ENCODE measurements at regions not wholly inside any gene's neighbourhood (a gene's known extent, or its start where the extent isn't known, plus 50 kb on each side); places are given as distances from the start of the nearest gene placed in this dataset.
A peak's percentile ranks its signal among the peaks of the same experiment; 100 is the strongest.
"Not testable (repeated sequence)": the region's sequence is repeated elsewhere in the genome, so short reads cannot be mapped to it uniquely, and the experiment has no call there.

DNA sequence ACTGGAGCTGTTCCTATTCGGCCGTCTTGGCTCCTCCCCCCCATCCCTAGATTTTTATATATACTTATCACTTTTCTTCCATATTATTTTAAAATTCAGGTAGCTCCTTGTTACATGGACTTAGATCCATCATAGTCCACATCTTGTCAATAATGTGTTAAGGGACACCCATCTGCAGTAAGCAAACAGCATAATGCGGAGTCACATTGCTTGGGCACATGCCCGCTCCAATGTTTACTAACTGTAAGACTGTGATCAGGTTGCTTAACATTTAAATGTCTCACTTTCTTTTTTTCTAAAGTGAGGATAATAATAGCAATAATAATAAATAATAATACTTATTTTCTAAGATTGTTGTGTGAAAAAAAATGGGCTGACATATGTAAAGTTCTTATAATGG, 303.2 kb upstream of the SOX14 start:
- DNase-seq: no peak

DNA sequence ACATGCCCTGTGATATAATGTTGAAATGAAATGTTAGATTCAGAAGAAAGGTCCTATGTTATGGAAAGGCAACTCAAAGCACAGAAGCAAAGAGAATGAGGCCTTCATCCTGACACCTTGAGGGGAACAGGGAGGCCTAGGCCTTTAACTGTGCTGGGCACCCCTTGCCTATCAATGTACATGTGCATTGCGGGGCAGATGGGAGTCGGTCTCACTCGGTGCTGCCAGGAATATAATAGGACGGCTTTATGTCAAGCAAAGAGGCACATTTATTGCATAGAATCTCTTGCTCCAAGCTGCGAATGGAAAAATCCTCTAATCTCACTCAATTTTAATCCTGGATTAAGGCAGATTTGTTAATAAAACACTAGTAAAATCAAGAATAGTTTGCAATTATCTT, 301.0 kb upstream of the SOX14 start:
- DNase-seq: no peak

DNA sequence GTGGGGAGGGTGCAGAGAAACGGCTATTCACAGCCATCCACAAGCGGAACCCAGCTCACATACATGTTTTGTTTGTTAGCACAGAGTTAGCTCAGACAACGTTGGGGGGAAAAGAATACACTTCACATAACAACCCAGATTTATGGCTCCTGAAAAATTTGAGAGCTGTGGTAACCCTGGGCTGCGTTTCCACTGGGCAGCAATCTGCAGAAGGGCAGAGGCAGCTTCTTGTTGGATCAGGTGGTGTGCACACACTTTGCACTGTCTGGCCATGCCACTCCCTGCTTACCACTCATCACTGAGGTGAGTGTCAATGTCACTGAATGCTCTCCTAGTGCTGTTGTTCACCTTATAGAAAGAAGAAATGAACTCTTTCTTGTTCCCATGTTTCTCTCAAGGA, 299.8 kb upstream of the SOX14 start:
- DNase-seq: no peak

DNA sequence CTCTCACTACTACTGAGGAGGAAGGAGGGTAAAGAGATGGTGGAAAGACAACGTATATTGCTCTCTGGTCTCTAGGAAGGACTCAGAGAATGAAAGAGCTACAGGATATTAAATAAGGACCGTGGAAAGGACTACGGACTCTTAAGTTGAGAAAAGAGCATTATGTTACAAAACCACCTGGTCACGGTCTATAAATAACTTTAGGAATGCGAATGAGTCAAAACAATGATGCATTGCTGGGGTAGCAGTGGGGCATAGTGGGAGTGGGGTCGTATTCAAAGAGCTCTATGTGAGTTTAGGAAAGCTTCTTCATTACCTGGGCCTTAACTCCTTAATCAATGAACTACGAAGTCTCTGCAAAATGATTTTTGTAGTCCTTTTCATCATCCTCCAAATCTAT, 295.7 kb upstream of the SOX14 start:
- DNase-seq: peak; percentile 4

DNA sequence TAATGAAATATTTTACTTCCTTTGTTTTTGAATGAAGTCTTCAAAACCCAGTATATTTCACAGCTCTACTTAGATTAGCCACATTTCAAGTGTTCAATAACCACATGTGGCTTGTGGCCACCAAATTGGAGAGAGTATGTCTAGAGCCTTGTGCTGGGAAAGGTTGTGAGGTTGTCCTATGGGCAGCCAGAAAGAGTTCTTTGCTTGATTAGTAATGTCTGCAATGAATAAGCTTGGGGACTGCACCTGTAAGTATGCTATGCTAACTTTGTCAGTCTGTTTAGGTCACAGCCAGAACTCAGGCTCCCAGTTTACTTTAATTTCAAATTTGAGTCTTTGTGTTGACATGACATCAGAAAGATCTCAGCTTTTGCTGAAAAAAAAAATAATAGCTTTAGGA, 294.9 kb upstream of the SOX14 start:
- no peak for DNase-seq

DNA sequence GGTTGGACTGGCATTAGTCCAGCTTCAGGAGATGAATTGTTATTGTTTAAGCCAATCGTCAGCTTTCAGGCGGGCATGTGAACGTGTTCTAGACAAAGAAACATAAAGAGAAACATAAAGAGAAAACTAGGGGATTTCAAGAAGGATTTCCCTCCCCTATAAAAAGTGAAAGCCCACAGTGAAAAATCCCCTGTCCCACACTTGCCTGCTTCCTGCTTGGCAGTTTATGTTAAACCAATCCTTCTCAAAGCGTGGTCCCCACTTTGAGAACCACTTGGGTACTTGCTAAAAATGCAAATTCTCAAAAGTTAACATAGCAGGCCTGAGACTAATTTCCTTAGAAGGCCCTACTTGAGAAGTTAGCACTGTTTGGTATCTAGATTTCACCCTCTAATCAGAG, 293.0 kb upstream of the SOX14 start:
- DNase-seq: no peak

DNA sequence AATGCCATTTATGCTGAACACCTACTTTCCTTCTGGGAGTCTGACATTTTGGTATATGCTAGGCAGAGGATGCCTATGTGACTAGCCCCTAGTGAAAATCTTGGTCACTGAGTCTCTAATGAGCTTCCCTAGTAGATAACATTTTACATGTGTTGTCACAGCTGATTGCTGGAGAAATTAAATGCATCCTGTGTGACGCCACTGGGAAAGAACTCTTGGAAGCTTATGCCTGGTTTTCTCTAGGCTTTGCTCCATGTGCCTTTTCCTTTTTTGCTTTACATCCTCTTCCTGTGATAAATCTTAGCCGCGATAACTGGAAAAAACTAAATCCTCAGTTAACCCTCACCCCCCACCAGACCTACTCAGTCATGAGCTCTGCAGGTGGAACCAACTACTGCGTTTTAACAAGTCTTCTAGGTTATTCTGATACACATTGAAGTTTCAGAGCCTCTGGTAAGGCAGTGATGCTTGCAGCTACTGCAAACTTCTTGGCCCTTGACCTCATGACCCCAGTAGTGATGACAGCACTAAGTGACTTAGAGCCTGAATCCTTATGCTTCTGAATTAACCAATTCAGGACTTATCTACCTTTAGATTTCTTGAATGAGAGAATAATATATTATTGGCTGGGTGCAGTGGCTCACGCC, 292.4 kb upstream of the SOX14 start:
- DNase-seq: no peak

DNA sequence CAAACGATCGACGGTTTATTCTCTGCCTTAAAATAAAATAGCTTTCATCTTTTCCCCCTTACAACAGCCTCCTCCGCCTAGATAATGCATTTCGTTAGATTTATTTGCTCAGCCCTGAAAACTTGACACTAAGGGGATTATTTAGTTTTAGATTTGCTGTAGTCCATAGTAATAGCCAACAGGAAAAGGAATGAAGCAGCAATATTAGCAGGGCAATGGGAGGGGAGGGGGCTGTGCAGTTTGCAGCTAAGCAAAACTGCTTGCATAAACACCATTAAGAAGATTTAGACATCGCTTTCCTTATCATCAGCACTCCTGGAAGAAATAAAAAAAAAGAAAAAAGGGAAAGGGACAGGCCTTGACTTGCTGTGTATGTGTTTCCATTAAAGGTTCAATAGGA, 286.5 kb upstream of the SOX14 start:
- no peak for DNase-seq

DNA sequence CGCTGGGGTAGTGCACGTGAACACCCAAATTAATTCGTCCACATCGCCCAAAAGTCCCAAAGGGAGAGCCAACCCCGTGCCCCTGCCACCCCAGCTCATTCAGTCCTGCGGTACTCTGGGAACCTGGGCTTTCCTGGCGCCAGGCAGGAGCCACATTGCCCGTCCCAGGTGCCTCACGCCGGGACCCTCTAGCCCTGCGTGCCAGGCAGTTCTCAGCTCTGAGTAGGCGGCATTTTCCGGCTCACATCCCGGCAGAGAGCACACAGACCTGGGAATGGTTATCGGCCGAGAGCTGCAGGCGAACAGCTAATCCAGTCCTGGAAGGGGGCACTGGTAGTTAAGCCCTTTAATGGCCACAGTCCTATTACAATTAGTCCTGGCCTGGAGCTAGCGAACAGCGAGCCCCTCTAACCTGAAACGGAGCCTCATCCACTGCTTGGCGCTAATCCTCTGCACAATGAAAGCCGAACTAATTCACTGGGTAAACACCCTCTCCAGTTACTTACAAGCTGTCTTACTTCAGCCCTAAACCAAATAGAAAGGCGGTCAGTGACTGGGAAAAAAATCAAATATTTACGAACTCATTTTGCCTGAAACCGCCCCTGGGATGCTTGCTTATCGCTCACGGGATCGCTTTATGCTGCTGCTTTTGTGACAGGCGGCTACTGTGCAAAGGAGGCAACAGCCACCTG, 254.6 kb upstream of the SOX14 start:
- no peak for DNase-seq

DNA sequence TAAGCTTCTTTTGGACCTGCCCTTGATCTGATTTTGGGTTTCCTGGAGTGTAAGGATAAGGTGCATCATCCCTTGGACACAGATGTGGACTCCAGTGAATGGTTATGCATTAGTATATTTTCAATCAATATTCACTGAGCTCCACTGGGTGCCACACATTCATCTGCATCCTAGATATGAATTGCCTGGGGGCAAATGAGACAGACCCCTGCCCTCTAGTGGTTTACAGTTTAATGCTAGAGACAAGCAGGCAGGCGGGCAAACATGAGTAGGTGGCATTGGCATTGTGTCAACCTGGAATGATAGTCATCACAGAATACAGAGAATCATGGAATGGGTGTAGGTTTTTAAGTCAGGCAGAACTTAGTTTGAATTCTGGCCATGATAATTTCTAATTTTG, 252.5 kb upstream of the SOX14 start:
- no peak for DNase-seq

DNA sequence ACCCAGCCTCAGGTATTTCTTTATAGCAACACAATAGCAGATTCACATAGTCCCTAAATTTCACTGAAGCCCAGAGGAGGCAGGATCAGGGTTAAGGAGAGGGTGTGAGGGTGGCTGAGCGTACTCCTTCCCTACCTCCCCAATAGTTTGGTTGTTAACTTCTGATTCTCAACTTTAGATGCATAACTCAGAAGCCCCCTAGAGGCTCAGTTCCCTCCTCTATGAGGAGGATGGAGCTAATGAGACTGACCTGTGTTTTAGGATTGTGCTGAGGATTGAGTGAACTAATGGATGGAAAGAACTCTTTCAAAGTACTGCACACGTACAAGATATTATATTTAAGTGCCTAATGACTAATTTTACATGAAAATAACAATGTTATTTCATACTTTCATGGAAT, 249.3 kb upstream of the SOX14 start:
- DNase-seq: no peak

DNA sequence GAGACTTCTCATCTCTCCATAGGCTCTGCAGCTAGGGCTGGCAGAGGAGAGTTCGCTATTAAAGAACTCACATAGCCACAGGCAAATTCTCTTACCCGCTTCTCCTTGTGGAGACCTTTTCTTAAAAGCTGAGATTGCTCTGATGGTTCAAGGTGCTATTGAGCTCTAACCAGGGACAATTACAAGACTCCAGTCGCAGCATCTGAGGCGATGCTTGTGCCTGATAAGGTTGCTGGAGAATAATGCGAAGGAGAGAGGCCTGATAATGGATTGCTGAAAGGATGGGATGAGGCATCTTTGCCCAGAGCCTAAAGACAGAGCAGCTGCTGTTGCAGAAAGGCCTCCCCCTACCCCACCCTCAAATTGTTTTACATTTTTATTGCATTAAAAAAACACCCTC, 244.5 kb upstream of the SOX14 start:
- no peak for DNase-seq

DNA sequence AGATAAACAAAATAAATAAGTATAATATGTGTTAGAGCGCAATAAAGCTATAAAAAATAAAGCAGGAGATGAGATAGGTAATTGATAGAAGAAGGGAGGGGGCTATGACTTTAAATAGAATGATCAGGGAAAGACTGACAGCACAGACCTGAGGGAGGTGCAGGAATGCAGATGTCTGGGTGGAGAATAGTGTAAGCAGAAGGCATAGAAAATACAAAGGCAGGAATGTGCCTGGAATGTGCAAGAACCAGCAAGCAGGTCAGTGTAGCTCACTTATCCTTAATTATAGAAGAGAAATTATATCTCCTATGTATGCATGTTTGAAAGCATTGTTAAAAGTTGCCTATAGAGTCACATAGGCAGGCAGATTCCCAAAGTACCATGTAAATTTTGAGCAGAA, 239.4 kb upstream of the SOX14 start:
- DNase-seq: no peak

DNA sequence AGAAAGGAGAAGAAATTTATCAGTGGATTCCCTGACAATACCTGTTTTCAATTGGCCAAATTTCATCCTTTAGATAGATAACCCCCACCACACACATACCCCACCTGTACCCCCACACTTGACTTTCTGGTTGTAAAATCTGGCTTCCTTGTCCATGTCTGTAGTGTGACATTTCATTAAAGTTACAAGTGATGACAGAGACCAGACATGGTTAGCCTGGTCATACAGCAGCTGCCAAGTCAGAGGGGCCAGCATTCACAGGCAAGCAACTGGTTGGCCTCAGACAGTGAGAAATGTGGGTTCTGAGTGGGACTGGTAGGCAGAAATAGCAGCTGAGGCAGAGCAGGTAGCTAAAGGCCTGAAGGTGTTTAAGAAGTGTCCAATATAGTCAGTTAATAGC, 238.6 kb upstream of the SOX14 start:
- DNase-seq: no peak

DNA sequence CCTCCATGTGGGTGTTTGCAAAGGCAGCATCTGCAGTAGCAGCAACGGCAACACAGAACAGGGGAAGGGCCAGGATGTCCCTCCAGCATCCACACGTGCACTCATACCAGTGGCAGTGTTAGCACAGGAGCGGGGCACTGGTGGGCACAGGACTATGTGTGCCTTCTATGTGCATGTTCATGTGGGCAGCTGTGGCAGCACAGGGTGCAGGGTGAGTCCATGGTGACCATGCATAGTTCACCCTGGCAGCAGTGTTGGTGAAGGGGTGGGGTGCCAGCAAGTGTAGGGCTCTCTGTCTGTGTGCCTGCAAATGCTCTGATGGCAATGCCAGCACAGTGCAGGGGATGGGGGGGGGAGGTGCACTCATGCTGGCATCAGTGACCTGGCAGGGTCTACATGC, 222.1 kb upstream of the SOX14 start:
- no peak for DNase-seq

DNA sequence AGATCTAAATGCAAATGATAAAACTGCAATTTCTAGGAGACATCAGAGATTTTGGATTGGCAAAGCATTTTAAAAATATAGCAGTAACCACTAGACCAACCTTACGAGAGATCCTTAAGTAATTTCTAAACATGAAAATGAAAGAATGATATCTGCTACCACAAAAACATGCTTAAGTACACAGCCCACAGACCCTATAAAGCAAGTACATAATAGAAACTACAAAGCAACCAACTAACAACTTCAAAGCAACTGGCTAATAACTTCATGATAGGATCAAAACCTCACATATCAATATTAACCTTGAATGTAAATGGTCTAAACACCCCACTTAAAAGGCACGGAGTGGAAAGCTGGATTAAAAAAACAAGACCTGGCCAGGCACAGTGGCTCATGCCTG, 209.9 kb upstream of the SOX14 start:
- no peak for DNase-seq

DNA sequence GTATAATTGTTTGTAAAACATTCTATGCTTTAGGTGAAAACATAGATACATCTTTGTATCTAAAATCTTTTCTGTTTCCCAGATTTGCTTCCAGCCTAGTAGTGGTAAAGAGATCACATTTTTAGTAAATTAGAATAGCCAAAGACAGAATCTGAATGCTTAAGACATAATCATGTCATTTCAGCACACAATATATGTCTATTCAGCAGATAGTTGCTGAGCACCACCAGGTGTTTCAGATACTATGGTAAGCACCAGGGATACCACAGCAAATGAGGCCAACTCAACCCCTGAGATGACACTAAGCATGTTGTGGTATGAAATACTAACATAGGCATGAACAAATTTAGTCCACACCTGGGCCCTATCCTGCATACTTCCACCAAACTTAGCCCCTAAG, 195.2 kb upstream of the SOX14 start:
- DNase-seq: no peak

DNA sequence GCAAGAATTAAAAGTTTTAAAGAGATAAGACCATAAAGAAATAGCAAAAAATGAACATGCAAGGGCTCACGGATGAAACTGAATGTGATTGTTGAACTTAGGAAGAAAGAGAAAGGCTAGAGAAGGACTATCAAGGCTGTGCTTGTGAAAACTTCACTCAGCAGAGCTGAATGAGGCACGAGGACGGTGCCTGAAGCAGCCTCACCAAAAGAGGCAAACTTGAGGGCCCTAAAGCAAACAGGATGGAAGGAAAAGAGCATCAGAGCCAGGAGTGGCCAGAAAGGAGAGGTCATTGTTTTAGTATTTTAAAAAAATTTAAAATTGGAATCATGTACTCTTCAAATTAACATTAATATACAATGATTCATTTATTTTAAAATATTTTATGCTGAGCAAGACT, 191.2 kb upstream of the SOX14 start:
- DNase-seq: no peak

DNA sequence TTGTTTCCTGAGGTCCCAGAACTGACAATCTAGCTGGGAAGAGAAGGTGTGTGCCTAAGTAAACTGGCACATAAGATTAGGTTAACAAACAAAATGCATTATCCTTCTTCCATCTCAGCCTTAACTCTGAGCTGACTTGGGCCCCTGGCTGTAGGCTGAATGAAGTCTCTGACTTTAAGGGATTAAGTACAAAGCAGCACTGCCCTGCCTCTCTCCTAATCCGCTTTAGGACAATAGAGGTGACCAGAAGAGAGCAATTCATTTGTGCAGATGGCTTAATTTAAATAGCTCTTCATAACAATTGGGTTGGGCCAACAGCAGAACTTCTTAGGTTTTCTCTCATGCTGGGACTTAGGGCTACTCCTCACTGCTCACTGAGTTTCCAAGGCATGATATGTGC, 181.6 kb upstream of the SOX14 start:
- DNase-seq: no peak

DNA sequence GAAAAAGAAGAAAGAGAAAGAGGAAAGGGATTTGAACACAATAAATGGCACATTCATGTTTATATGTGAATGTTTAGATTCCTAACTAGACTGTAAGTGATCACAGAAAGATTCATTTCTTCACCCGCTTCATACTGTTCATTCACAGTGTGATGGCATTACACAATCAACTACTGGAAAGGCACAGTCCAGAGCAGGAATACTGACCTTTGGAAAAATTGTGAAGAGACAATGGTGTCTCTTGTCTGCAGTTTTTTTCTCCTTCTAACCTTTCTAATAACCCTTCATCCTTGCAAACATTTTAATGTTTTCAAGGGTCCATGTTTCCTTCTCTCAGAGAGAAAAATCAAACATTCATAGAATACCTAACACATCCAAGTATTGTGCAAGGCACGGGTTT, 180.9 kb upstream of the SOX14 start:
- no peak for DNase-seq

DNA sequence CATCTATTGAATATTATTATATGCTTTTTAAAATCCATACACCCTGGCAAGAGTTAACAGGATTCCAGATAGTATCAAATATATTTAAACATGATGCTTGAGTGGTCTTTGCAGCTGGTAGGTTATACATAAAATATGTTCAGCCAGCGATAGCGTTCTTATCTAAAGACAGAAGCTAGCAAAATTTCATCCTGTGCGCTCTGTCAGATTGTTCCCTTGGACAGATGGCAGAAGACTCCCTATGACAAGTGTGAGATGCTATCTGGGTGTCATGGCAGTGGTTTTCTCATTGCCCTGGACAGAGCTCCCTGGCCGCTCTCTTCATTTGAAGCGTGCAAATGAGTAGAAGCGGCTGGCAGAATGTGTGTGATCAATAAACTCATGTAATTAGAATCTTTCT, 175.2 kb upstream of the SOX14 start:
- no peak for DNase-seq

DNA sequence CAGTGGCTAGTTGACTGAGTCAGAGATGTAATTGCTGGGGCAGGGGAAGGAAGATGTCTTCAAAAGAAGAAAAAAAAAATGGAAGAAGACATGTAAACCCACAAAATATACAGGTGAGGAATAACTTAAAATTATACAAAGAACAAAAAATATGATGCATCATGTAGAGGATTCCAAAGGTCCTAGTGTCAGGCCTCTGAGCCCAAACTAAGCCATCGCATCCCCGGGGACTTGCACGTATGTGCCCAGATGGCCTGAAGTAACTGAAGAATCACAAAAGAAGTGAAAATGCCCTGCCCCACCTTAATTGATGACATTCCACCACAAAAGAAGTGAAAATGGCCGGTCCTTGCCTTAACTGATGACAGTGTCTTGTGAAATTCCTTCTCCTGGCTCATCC, 168.7 kb upstream of the SOX14 start:
- DNase-seq: not testable (repeated sequence)

DNA sequence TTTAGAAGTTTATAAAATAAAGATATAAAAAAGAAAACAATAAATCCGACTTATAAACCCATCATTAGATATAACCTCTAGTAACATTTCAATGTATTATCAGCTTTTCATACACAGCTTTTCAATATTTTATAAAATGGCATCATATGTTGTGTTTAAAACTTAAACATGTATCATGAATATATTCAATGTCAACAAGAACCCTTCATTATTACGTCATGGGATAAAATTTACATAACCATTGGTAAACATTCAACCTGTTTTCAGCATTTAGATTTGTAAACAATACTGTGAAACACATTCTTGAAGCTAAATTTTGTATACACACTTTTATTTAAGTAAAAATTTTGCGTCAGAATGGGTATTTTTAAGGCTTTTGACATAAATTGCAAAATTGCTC, 153.4 kb upstream of the SOX14 start:
- no peak for DNase-seq

DNA sequence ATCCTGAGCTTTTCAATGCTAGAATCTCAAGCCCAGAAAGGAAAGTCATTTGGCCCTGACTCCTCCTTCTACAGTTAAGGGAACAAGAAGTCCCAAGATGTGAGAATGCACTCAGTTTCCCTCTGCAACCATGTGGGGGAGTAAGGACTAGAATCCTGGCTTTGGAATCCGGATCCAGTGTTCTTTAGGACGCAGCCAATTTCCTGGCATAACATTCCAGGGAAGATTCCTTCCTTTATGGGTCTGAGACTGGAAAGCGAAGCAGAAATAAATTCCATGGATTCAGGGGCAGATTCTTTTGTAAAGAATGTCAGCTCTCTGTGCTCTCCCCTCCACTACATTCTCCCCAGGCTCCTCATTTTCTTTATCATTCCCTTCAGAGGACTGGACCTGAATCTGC, 151.8 kb upstream of the SOX14 start:
- DNase-seq: peak; percentile 28

Measured in muscle of arm (tissue), 1 donor.